Activated CD4-positive, alpha-beta T cell treated with anti-CD3 and anti-CD28 coated beads for 24 hours (primary cell): ENCODE measurements at regions not wholly inside any gene's neighbourhood (a gene's known extent, or its start where the extent isn't known, plus 50 kb on each side); places are given as distances from the start of the nearest gene placed in this dataset.

Experiments used
- DNase-seq, 2 donors: peaks; one replicate each; pipeline ENCODE4 v3.0.0-alpha.2; 2020; ENCODE audit warnings: low read depth in 2 of 2

DNA sequence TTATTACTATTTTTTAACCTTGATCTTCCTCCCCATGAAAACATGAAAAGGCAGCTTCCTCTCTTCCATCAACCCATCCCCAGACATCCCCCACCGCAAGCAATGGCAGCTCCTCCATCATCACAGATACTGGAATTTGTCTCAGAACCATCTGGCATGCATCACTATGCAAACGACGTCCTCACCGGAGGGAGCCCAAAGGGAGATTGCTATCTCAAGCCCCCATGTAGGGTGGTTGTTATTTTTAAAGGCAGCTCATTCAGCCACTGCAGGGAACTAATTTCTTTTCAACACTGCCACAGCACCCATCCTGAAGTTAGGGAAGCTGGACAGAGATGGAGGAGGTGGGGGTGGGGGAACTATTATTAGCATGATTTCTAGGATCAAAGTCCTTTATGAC is 222.5 kb downstream of the FOXL1 start:
- DNase-seq, result no peak

DNA sequence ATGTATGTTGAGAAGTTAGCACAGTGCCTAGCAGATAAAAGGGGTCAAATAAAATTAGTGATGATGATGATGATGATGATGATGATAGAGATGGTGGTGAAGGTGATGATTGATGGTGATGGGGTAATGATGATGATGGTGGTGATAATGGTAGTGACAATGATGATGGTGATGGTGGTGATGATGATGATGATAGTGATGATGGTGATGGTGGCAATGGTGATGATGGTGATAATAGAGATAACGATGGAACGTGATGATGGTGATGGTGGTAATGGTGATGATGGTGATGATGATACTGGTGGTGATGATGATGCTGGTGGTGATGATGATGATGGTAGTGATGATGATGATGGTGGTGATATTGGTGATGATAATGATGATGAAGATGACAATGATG is 223.7 kb downstream of the FOXL1 start:
- DNase-seq, result no peak

DNA sequence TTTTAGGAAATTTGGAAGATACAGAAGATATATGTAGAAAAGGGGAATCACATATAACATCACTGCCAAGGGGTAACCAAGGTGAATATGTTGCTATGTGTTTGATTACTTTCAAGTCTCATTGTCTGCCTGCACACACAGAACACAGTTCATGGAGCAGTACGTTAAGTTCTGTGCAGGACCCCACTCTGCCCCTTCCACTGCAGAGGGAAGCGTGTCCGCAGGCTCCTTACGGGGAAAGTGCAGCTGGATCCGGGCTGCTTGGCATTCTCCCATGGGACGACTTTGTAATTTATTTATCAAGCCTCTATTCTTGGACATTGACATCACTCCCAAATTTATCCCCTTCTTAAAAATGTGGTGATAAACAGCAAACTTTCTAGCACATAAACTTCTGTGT is 226.8 kb downstream of the FOXL1 start:
- DNase-seq, result no peak

DNA sequence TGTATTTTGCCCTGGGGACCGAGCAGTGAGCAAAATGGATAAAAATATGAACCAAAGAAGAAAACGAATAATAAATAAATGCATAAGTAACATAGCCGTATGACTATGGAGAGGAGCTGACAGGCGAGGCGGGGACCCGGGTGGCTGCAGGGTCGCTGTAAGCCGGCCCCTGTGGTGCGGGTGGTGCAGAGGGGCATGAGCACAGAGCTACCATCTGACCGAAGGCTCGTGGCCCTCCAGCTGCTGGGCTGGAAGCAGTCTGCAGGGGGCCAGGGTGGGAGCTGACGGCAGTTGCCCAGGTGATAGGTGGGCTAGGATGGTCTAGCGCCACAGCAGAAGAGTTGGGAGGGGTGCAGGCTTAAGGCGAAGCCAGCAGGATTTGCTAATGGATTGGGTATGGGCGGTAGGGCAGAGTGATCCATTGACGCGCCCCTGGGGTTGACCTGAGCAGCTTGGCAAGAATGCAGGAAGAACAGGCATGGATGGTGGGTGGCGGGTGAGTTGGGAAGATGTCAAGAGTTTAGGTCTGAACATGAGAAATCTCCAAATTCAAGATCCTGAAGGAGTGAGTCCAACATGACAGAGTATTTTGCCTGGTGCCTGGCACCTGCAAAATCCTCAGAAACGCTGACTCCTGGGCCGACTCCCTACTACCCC is 228.0 kb downstream of the FOXL1 start:
- DNase-seq, result no peak

DNA sequence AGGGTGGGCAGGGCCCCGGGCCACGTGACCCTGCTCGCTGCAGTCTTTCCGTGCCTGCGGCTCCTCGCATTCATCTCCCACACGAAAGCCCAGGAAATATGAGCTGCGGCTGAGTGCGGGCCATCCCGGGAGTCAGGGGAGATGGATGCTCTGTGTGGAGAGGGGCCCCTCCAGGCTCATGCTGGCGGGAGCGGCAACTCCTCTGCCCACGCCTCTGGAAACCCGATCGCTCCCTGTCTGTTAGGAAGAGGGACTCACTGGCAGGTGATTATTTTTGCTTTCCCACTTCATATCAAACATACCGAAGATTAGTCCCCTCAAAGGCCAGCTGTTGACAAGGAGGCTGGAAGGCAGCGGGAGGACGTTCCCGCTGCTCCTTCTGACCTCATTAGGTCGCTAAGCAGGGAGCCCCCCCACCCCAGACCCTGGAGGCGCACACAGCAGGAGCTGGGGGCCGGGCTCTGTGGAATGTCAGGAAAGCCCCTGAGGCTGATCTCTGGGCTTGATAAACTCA is 228.5 kb downstream of the FOXL1 start:
- no peak for DNase-seq

DNA sequence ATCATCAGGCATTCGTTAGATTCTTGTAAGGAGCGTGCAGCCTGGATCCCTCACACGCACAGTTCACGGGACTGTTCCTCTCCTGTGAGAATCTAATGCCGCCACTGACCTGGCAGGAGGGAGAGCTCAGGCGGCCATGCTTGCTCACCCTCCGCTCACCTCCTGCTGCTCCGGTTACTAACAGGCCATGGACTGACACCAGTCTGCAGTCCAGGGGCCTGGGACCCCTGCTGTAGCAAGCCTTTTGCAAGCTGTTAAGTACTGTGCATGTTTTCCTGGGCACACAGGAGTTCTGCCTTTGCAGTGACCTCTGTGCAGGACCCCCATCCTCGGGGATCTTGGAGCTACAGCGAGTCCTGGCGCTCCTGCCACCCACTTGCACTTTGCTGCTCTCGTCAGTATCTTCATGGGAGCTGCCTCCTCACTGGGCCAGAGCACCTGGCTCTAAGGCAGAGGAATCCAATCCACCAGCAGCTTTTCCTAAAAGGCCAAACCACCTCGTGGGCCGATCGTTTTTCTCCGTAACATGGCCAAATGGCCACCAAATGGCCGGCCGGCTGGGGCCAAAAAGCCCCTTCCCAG is 230.6 kb downstream of the FOXL1 start:
- DNase-seq, result no peak

DNA sequence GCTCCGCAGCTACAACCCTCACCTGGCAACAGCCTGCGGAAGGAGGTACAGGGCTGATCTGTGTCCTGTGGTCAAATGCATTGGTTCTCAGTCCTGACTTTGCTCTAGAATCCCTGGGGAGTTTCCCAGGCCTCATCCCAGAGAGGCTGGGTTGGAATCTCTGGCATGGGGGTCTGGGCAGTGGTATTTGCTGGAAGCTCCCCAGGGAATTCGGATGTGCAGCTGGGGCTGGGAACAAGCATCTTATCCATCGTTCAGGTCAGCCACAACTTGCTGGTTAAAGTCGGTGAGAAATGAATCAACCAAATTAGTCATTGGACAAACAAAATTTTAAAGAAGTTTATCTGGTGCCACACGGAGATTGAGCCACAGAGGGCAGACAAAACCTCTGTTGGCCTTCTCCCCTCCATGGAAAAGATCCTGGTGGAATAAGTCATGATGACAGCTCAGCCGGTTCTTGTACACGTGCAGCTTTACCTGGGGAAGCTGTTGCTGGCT is 231.2 kb downstream of the FOXL1 start:
- DNase-seq, result no peak

DNA sequence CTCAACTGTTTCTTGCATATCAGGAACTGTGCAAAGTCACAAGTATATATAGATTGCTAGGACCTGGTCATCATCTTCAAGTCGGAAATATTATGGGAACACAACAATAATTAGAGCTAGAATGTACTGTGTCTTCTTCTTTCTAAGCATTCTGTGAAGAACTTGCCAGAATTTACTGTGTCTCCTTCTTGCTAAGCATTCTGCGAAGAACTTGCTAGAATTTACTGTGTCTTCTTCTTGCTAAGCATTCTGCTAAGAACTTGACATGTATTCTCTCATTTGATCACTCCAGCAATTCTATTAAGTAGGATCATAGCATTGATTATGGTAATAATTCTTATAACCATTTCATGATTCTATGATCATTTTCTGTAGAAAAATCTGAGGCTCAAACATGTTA is 231.7 kb downstream of the FOXL1 start:
- no peak for DNase-seq

DNA sequence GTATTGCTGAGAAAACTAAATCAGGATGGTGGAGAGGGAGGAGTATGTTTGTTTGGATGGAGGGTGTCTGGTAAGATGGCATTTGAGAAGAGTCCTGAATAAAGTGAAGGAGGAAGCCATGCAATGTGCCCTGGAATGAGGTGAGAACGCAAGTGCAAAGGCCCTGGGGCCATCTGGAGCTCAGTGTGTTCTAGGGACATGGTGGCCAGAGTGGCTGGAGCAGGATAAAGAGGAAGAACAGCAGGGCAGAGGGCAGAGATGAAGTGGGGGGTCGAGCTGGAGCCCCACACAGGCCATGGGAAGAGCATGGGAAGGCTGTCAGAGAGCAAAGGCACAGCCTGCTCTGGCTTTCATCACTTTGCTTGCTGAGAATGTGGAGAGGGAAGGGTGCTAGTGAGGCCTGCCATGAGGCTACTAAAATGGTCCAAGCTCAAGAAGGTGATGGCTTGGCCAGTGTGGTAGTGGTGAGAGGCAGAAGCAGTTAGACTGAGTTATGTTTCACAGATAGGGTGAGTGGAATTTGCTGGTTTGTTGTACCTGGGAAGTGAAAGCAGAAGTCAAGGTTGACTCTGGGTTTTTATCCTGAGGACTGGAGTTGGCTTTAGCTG is 234.1 kb downstream of the FOXL1 start:
- no peak for DNase-seq

DNA sequence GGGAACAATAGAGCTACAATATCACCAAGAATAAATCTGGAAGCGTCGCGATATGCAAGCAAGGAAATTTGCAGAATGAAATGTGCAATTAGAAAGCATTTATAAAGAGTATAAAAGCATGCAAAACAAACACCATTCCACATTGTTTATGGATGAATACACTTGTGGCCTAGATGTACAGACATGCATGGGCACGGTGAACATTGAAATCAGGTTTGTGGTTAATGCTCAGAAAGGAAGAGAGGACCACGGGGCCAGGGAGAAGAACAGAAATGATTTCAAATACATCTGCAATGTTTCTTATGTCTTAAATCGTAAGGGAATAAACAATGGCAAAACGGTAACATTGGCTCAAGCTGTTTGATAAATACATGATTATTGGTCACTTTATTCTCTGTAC is 235.9 kb downstream of the FOXL1 start:
- DNase-seq, result no peak

DNA sequence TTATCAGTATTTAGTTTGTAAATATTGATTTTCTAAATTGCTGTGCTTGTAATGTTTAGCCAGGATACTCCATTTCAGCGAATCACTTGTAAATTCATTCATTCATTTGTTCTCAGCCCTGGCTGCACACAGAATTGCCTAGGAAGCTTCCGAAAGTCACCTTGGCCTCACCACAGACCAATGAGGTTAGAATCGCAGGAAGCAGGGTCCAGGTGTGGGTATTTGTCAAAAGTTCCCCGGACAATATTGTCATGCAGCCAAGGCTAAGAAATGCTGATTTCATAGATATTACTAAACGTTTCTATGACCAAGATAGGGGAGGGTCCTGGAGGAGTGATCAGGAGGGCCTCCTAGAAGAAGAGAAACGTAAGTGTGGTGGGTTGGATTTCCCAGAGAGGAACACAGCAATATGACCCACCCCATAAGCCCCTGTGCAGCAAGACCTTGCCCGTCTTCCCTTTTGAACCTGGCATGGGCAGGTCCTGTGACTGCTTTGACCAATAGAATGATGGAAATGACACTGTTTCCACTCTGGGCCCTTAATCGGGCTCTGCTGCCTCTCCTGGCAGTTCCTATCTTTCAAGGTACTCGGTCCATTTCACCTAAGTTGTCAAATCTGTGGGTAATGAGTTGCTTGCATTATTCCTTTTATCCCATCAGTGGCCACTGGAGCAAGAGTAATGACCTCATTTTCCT is 238.7 kb downstream of the FOXL1 start:
- DNase-seq, result no peak

DNA sequence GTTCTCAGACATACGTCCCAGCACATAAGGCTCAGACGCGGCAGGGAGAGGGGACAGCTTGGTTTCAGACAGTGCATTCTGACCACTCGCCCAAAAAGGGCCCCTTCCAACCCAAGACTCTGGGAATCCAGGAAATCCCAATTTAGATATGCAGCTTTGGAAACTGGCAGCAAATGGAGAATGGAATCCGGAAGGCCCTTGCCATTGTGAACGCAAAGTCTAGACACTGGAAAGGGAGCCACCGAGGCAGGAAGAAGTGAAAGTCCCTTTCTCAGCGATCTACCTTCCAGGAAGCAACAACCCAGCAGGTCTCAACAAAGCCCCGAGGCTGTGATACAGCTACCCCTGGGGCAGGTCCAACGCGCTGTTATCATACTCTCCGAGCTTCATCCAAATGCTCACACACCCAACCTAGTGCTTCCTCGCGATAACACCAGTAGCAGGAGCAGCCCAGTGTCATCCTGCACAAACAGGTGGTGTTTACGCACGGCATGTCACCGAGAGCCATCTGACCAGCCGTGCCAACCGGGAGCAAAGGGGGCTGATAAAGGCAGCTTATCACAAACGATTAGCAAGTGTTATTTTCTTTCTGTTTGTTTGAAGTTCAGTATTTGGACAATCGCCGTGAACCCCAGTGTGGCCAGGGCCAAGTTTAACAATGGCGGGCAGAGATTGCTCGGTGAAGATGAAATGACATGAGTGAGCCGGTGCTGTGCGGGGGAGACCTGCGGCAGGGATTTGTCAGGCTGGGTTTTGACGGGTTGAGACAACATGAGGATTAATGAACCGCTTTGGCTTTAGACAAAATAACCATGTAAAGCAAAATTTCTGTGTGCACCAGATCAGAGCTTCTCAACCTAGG is 240.6 kb downstream of the FOXL1 start:
- DNase-seq, result no peak

DNA sequence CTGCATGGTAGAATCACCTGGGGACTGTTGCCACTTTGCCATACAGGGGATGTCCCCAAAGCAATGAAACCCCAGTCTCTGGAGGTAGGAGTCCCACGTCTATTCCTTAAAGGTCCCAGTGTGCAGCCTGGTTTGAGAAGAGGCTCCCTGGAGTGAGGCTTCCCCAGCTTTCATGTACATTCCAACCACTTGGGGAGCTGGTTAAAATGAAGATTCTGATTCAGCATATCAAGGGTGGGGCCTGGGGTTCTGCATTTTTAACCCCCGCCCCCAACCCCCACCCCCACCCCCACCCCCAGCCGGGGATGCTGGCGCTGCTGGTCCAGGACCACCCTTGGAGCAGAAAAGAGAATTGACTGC is 241.2 kb downstream of the FOXL1 start:
- no peak for DNase-seq

DNA sequence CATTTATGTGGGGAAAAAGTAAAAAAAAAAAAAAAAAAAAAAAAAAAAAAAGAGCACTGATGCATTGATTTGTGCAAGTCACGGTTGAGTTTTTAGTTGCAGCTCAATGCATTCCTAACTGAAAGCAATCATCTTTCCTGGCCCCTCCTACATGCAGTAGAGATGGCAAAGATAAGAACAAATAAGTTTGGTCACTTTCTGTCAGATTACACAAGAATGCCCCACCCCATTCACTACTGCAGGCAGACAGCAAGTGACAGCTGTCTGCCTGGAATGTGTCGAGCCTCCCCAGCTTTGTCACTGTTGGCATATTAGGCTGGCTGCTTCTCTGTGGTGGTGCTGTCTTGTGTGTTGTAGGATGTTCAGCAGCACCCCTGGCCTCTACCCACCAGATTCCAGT is 243.5 kb downstream of the FOXL1 start:
- DNase-seq, result no peak

DNA sequence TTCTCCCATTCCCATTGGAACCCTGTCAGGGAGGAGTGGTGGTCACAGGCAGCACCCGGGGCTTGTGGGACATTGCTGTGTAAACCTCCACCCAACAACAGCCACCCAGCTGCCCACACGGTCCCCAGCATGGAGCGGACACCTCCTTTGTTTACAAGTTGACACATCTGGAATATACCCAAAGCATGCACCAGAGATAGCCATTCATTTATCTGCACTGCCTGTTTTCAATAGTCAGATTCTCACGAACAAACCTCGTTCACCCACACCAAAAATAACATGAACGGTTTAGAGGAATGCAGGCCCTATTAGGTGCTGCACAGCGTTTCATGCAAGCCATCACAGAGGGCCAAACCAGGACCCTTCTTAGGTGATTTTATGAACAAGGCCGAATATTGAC is 244.8 kb downstream of the FOXL1 start:
- DNase-seq, result no peak

DNA sequence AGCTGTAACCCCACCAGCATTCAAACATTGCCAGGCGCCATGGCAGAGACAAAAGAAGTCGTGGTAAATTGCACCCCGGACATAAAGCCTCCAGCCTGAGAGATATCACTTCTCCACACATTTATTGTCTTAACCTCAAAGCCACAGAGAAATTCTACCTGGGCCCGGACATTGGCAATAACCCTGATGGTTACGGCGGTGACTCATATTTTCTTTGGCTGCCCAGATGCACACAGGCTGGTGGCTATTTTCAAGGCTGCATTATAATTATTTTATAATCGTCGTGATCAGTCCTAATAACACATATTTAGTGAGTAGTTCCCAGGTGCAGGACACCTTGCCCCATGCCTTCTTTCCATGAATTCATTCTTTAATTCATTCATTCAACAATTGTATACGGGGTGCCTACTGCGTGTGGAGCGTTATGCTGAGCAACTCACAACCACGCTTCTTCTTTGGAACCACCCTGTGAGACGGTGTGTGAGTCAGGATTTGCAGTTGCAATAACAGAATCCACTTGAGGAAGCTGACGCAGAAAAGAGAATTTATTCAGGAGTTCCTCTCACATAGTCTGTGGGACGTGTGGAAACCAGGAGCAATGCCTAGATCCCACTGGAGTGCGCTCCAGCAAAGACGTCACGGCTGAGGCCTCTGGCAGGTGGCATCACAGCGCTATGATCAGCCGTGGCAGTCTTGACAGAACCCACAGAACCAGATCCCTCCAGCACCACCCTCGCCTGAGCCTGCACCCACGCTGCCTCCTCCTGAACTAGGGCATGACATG is 245.7 kb downstream of the FOXL1 start:
- no peak for DNase-seq

DNA sequence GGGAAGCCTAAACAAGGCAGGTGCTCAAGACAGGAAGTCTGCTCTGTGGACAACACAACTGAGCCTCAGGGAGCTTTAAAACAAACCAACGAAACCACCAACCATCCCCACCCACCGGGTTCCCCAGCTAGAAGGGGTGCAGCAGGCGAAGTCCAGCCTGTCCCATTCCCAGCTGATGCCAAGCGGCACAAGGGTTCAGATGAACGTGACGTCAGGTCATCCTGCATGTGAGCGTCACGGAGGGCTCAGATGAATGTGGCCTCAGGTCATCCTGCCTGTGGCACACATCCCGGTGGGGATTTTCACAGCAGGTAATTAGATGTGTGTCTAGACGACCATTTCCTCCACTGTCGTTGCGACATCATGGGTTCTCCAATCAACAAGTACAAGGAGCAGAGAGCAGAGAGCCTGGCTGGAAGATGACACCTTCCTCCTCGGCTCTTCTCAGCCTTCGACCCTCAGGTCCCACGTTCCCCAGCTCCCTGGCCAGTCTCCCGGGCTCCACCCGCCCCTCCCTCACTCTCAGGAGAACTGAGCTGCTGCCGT is 246.5 kb downstream of the FOXL1 start:
- no peak for DNase-seq

DNA sequence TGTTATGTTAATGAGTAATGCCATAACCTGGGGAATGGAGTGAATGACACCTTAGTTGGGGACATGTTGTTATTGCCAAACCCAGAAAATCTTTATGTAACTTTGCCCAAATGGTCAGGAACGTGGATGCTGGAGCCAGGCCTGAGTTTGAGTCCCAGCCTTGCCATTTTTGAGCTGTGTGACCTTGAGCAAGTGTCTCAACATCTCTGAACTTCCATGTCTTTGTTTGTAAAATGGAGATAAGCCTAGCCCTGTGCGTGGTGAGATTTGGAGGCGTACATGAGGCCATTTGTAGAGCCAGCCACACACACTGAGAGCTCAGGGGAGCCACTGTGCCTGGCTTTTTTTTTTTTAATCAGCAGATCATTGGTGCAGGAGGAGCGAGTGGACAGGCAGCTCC is 247.3 kb downstream of the FOXL1 start:
- DNase-seq, result no peak

DNA sequence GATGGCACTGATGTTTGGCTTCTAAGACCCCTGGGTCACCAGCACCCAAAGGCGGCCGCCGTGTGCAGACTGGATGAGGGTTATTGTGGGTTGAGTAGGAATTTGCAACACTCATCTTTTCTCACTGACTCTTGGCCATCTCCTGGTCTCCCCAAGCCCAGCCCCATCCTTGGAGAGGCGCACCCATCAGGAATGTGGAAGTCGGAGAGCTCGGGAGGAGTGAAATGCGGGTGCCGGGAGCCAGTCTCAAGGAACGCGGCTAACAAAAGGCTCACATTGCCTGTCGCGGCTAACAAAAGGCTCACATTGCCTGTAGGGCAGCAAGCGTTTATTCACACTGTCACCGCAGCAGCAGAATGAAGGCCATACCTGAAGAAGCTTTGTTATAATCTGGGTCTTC is 248.6 kb downstream of the FOXL1 start:
- DNase-seq, result no peak

DNA sequence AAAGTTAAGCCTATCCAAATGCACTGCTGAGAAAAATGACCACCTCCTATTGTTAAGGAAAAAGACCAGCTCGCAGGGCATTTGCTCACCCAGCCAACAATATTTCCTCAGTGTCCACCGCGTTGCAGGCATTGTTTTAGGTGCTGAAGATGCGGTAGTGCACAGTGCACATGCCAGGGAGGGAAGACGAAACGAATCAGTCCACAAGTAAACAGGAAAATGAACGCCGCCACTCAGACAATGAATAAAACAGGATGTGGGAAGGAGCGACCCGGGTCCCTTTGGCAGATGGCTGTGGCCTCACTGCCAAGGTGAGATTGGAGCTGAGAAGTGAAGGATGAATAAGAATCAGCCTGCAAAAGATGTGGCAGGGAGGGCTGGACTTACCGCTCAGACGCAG is 249.2 kb downstream of the FOXL1 start:
- DNase-seq, result no peak

DNA sequence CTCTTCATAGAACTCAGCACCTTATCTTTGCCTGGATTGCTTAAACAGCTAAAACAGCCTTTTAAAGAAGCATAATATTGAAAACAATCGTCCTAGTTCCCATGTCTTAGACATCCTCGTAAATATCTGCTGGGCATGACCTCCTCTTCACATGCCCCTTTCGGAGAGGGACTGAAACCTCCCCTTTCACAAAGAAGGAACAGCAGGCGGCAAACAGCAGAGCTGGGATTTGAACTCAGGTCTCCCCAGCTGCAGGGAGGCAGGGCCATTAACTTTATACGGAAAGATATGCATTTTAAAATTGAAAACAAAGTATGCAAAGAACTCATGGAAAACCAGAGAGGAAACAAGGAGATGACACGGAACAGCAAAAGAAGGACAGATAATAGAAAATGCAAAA is 249.9 kb downstream of the FOXL1 start:
- DNase-seq, result no peak
